DMS114 treated with DMSO at 0.1 percent for 48 hours (cell line): ENCODE measurements at regions not wholly inside any gene's neighbourhood (a gene's known extent, or its start where the extent isn't known, plus 50 kb on each side); places are given as distances from the start of the nearest gene placed in this dataset.

ENCODE experiments used
- DNase-seq: peaks from one replicate; lab custom pipeline; 2025; ENCODE audit not compliant: unreplicated experiment; lab: John Stamatoyannopoulos, UW

- no peak for DNase-seq
Measured at GRCh38 chr13:79794931-79795330, 314.0 kb downstream of the NDFIP2 start.

GRCh38 chr13:79792716-79793115 lies 311.8 kb downstream of the NDFIP2 start:
- DNase-seq: no peak

GRCh38 chr13:79791471-79792042 lies 310.6 kb downstream of the NDFIP2 start:
- no peak for DNase-seq

GRCh38 chr13:79786176-79786575 lies 305.2 kb downstream of the NDFIP2 start:
- no peak for DNase-seq

- no peak for DNase-seq
Measured at GRCh38 chr13:79782541-79783205, 301.7 kb downstream of the NDFIP2 start.

- DNase-seq: no peak
Measured at GRCh38 chr13:79781829-79782540, 301.0 kb downstream of the NDFIP2 start.

- DNase-seq: no peak
Measured at GRCh38 chr13:79780240-79780639, 299.3 kb downstream of the NDFIP2 start.

- no peak for DNase-seq
Measured at GRCh38 chr13:79779761-79780160, 298.8 kb downstream of the NDFIP2 start.

- no peak for DNase-seq
Measured at GRCh38 chr13:79778741-79779460, 297.9 kb downstream of the NDFIP2 start.

GRCh38 chr13:79777504-79777903 lies 296.5 kb downstream of the NDFIP2 start:
- no peak for DNase-seq

GRCh38 chr13:79776531-79777295 lies 295.8 kb downstream of the NDFIP2 start:
- DNase-seq: no peak

GRCh38 chr13:79775830-79776229 lies 294.9 kb downstream of the NDFIP2 start:
- DNase-seq: no peak

GRCh38 chr13:79772811-79773210 lies 291.9 kb downstream of the NDFIP2 start:
- no peak for DNase-seq

- DNase-seq: no peak
Measured at GRCh38 chr13:79771493-79771892, 290.5 kb downstream of the NDFIP2 start.

GRCh38 chr13:79770056-79770455 lies 289.1 kb downstream of the NDFIP2 start:
- no peak for DNase-seq

GRCh38 chr13:79767126-79767525 lies 286.2 kb downstream of the NDFIP2 start:
- no peak for DNase-seq

GRCh38 chr13:79765331-79765730 lies 284.4 kb downstream of the NDFIP2 start:
- no peak for DNase-seq

GRCh38 chr13:79749984-79750551 lies 269.1 kb downstream of the NDFIP2 start:
- no peak for DNase-seq

- no peak for DNase-seq
Measured at GRCh38 chr13:79749566-79749965, 268.6 kb downstream of the NDFIP2 start.

- no peak for DNase-seq
Measured at GRCh38 chr13:79745081-79745480, 264.1 kb downstream of the NDFIP2 start.

GRCh38 chr13:79742923-79743322 lies 262.0 kb downstream of the NDFIP2 start:
- DNase-seq: no peak
